NCI-H1436 (cell line): ENCODE measurements at regions not wholly inside any gene's neighbourhood (a gene's known extent, or its start where the extent isn't known, plus 50 kb on each side); places are given as distances from the start of the nearest gene placed in this dataset.
"Not testable (repeated sequence)": the region's sequence is repeated elsewhere in the genome, so short reads cannot be mapped to it uniquely, and the experiment has no call there.

Experiments used
- DNase-seq: peaks from one replicate; lab custom pipeline; 2025; lab: John Stamatoyannopoulos, UW

GRCh38 chr18:11383381-11383780 lies 226.0 kb upstream of the SLC35G4 start:
- no peak for DNase-seq

DNA sequence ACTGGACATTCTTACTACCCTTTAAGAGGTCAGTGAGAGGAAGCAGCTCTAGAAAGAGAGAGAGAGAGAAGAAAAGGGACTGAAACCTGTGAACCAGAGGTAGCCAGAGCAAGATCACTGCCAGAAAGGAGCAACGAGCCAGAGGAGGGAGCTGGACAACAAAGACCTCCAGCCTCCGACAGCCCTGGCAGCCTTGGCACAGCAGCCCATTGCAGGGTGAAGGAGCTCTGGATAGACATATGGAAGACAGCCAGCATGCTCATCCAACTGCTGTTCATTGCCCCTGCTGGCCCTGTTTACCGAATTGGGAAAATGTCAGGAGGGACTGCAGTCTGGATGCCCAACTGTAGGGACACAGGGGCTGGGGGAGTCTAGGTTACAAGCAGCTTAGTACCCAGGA lies 228.4 kb upstream of the SLC35G4 start:
- no peak for DNase-seq

- no peak for DNase-seq
Observed at GRCh38 chr18:11379660-11380059, 229.7 kb upstream of the SLC35G4 start.

DNA sequence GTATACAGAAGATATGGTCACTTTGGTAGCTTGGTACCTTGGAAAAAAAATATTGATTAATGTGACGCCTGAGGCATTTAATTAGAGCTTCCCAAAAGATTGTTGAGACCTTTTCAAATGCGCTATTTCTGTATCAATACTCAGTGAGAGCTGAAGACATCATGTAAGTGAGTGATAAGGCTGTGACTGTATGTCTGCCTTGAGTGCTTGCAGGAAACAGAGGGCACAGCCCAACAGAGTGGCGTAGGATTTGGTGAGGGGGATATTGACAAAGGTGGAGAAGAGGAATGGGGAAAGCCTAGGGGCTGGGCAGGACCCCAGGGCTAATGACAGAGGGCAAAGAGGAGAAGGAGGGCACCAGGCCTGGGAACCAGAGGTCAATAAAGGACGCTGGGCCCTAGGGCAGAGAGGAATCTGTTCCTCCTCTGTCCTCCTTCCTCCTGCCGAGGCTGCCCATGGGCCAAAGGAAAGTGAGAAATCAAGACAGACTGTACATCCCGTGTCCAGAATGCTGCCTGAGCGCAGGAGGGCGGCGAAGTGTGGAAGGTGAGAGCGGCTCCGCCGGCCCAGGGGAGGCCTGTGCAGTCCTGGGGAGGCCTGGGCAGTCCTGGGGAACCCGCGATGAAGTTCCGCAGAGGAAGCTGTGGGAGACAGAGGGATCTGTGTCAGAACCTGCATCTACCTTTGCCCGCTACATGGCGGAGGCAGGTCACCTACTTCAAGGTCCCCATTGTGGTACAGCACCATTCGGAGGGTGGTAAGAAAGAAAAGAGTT lies 228.6 kb upstream of the PIEZO2 start:
- no peak for DNase-seq

DNA sequence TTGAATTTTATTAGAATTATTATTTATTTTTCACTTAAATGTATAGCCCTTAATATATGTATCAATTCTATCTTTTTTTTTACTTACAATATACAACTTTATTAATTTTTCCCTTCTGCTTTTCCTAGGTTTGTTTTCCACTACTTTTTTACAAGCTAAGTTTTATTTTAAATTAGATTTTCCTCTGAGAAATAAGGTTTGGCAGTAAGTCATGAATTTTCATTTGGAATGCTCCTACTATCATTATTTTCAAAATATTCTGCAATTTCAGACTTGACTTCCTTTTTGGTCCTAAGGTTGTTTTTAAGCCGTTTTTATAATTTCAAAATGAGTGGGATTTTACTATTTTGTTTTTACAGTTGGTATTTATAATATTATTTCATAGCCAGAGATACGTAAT lies 222.8 kb upstream of the PIEZO2 start:
- DNase-seq = no peak

- no peak for DNase-seq
Observed at GRCh38 chr18:11369556-11369955, 220.2 kb upstream of the PIEZO2 start.

- no peak for DNase-seq
Observed at GRCh38 chr18:11368020-11368419, 218.7 kb upstream of the PIEZO2 start.

- no peak for DNase-seq
Observed at GRCh38 chr18:11367351-11367750, 218.0 kb upstream of the PIEZO2 start.

DNA sequence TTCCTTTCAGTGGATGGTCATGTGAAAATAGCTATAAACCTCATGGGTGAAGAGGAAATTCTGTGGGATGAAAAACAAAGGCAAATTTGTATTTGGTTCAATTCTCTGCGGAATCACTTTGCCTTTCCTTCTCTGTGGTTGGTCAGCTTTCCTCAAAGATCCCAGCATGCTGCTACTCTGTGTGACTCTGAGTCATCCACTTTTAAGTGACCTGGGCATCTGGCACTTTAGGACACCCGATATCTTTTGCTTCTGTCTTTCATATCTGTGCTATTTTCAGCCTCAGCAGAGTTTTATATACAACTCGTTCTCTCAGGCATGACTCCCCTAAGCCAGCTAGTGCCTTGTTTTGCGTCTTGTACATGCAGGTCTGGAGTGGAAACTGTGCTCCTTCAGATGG lies 217.0 kb upstream of the PIEZO2 start:
- DNase-seq = no peak

- DNase-seq = no peak
Observed at GRCh38 chr18:11362856-11363255, 213.5 kb upstream of the PIEZO2 start.

- DNase-seq = not testable (repeated sequence)
Observed at GRCh38 chr18:11361862-11362261, 212.5 kb upstream of the PIEZO2 start.

GRCh38 chr18:11357678-11358077 lies 208.3 kb upstream of the PIEZO2 start:
- no peak for DNase-seq

DNA sequence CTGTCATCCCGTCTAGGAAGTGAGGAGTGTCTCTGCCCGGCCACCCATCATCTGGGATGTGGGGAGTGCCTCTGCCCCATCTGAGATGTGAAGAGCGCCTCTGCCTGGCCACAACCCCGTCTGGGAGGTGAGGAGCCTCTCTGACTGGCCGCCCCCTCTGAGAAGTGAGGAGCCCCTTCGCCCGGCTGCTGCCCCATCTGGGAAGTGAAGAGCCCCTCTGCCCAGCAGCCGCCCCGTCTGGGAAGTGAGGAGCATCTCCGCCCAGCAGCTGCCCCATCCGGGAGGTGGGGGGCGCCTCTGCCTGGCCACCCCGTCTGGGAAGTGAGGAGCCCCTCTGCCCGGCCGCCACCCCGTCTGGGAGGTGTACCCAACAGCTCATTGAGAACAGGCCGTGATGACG lies 195.2 kb upstream of the PIEZO2 start:
- DNase-seq = not testable (repeated sequence)

DNA sequence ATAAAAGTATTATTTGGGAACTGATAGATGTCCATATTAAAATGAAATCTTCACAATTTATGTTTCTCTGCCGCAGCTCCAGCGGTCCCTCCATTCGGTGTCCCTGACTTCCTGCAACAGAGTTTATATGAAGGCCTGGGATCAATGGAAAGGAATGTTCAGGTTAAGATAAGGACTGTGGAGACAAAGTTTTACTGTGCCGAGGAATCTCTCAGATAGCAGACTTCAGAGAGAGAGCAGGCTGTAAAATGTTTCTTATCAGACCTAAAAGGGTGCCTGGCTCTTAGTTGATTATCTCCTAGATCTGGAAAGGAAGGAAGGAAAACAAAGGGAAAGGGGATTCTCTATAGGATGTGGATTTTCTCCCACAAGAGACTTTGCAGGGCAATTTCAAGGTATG lies 193.7 kb upstream of the PIEZO2 start:
- no peak for DNase-seq

DNA sequence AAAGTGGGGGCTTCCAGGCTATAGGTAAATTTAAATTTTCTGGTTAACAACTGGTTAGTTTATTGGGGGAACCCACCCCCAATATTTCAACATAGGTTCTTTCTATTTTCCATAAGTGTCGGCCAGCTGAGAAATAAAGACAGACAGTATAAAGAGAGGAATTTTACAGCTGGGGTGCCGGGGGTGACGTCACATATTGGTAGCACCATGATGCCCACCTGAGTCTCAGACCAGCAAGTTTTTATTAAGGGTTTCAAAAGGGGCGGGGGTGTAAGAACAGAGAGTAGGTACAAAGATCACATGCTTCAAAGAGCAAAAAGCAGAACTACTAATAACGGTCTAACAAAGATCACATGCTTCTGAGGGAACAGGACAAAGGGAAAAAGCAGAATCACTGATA lies 192.7 kb upstream of the PIEZO2 start:
- not testable (repeated sequence) for DNase-seq

DNA sequence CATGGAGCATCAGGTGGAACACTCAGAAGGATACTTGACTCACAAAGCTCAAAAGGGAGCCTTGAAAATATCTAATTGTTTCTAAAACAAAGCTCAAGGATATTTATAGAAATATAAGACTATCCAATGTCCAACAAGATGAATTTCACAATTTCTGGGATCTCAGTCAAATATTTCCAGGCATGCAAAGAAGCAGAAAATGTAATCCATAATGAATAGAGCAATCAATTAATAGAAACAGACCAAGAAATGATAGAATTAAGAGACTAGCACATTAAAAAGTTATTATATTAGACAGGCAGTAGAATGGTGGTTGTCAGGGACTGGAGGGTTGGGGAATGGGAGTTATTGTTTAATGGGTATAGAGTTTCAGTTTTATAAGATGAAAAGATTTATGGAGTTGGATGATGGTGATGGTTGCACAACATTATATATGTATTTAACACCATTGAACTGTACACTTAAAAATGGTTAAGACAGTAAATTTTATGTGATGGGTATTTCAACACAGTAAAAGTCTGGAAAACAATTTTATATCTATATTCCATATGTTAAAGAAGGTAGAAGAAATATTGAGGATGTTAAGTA lies 189.9 kb upstream of the PIEZO2 start:
- DNase-seq = no peak

DNA sequence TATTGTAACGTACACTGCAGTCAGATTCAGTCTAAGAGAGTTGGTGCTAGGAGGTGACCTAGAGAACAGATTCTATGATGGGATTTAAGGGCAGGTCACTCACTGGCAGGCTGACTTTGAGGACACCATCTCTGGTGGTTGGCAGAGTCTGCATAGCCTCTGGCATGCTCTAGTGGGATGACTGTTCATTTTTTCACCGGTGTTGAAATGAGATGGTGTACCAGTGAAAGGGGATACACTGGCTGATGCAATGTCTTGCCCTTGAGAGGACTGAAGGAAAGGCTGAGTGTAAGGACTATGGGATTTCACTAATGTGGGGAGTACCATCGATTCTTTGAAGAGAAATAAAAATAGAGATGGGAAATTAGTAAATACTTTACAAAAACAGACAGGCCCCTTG lies 186.9 kb upstream of the PIEZO2 start:
- no peak for DNase-seq

GRCh38 chr18:11327391-11328009 lies 178.1 kb upstream of the PIEZO2 start:
- DNase-seq = no peak

DNA sequence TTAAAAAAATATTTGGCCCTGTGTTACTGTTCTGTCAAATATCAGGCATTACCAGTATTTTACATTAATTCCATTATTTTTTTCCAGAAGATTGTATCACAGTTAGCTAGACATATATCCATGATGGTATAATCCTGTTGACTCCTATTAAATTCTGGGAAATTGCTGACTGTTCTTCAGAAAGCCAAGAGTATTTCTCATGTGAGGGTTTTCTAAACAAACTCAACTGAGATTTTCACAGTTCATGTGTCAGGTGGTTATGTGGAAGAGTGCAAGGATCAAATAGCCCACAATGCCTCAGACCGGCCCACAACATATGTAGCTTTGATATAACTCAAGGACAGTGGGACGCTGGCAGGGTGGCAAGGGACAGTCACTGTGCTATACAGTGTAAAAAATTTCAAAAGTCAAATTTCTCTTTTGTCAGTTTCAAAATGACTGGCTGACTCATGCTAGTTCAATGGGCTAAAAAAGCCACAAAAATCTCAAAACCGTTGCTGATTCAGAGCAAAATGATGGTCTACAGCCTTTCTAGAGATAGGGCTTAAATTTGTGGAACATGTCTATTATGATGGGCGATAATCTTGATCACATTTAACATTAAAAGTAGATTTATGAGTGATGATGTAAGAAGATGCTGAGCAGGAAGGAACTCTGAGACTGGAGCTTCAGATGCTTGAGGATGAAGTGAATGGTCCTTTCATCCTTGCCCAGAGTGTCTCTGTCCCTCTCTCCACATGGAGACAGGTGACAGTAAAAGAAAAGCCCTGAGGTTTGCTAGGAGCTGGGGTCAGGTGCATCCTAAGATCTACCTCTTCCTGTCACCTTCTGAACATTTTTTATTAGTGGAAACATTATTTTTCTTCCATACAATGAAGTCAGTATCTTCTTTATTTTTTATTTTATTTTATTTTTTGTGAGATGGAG lies 175.8 kb upstream of the PIEZO2 start:
- DNase-seq = no peak

- no peak for DNase-seq
Observed at GRCh38 chr18:11324510-11324909, 175.1 kb upstream of the PIEZO2 start.

DNA sequence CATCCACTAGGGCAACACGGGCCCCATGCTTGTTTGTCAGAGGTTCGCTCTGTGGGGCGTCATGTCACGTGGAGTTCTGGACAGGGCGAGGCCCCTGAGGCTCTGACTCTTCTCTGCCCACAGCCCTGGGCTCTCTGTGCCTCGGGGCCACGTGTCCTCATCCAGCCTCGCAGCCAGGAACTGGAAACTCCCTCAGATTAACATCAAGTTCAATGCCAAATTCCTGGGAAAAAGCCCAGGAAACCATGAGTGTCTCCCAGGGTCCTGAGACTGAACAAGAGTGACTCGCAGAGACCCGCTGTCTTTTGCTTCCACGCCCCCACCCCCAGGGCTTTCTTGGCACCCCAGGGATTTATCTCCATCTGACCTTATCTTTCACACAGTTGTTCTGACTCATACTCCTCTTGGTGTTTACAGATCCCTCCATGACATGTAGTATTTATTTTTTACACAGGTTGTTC lies 174.0 kb upstream of the PIEZO2 start:
- DNase-seq = no peak

DNA sequence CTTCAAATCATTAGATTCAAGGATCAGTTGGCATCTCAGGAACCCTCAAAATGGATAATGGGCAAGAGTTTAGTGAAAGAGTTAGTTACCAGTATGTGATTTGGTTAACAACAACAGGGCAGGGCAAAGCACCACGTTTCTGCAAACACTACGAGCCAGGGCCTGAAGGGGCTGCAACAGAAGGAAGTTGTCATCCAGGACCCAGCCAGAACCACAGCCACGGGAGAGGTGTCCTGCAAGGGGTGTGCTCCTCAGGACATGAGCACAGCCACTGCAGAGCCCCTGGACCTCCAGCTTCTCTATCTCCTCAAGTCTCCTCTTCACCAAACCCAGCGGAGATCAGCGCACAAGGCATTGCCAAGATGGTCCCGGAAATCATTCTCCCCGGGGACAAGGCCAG lies 173.3 kb upstream of the PIEZO2 start:
- DNase-seq = no peak
